CD14-positive monocyte (primary cell): ENCODE measurements at regions not wholly inside any gene's neighbourhood (a gene's known extent, or its start where the extent isn't known, plus 50 kb on each side); places are given as distances from the start of the nearest gene placed in this dataset.

Experiments
- DNase-seq, 3 donors: peaks; one replicate each; pipeline ENCODE4 v3.0.0-alpha.2; 2011 to 2022
- H2AFZ ChIP-seq: 2 replicates; pipeline ENCODE4 v1.6.0; 2012; ENCODE audit warnings: mild to moderate bottlenecking, low read depth, low read length, inconsistent platforms; ENCODE audit not compliant: insufficient read depth, poor library complexity, severe bottlenecking
- H3K27ac ChIP-seq, 2 donors: 1 replicate in 1 of 2; 2 replicates in 1 of 2; pipeline ENCODE4 v1.5.1; 2012 to 2013; ENCODE audit warnings: low read length in 2 of 2, control low read depth in 1 of 2, inconsistent platforms in 1 of 2, low read depth in 1 of 2, mild to moderate bottlenecking in 1 of 2
- H3K27me3 ChIP-seq, 2 donors: one replicate each; pipeline versions ENCODE4 v1.6.0 to v1.6.1; 2011 to 2013; ENCODE audit warnings: low read length in 2 of 2; ENCODE audit not compliant: control insufficient read depth in 2 of 2, insufficient read depth in 2 of 2
- H3K36me3 ChIP-seq, 2 donors: replicated peaks in 1 of 2; 1 replicate in 1 of 2; 2 replicates in 1 of 2; pipeline versions ENCODE4 v1.5.1 to v1.6.1; 2012 to 2013; ENCODE audit warnings: low read length in 2 of 2, control low read depth in 1 of 2, inconsistent platforms in 1 of 2, mild to moderate bottlenecking in 1 of 2; ENCODE audit not compliant: insufficient read depth in 2 of 2, control insufficient read depth in 1 of 2
- H3K4me1 ChIP-seq, 2 donors: 1 replicate in 1 of 2; 2 replicates in 1 of 2; pipeline versions ENCODE4 v1.5.1 to v1.6.1; 2012 to 2013; ENCODE audit warnings: low read length in 2 of 2, control low read depth in 1 of 2, inconsistent platforms in 1 of 2, mild to moderate bottlenecking in 1 of 2, moderate library complexity in 1 of 2; ENCODE audit not compliant: insufficient read depth in 2 of 2, control insufficient read depth in 1 of 2
- H3K4me2 ChIP-seq: replicated peaks from 2 replicates; pipeline ENCODE3; 2012; ENCODE audit warnings: low read length, moderate library complexity, mild to moderate bottlenecking; ENCODE audit not compliant: poor library complexity, severe bottlenecking; ENCODE audit errors: extremely low read depth
- H3K4me3 ChIP-seq, 3 experiments: fragments of 200-600 bp in 1 of 3; sonication (generic) in 1 of 3; replicated peaks in 1 of 3; 1 replicate in 2 of 3; 2 replicates in 1 of 3; pipeline ENCODE4 v1.5.1; 2011 to 2013; ENCODE audit warnings: low read length in 3 of 3, mild to moderate bottlenecking in 3 of 3, control low read depth in 2 of 3, low read depth in 2 of 3, inconsistent platforms in 1 of 3, moderate library complexity in 1 of 3
- H3K79me2 ChIP-seq: 2 replicates; pipeline ENCODE4 v1.6.0; 2012; ENCODE audit warnings: mild to moderate bottlenecking, control low read depth, inconsistent platforms, low read length, moderate library complexity; ENCODE audit not compliant: insufficient read depth
- H3K9ac ChIP-seq: 2 replicates; pipeline ENCODE4 v1.6.0; 2017; ENCODE audit warnings: low read length, mild to moderate bottlenecking; ENCODE audit not compliant: insufficient read depth, poor library complexity, severe bottlenecking
- H3K9me3 ChIP-seq, 2 donors: replicated peaks in 1 of 2; 1 replicate in 1 of 2; 2 replicates in 1 of 2; pipeline versions ENCODE4 v1.5.1 to v1.6.1; 2012 to 2013; ENCODE audit warnings: low read length in 2 of 2, control low read depth in 1 of 2; ENCODE audit not compliant: control insufficient read depth in 1 of 2, insufficient read depth in 1 of 2
- H4K20me1 ChIP-seq: 2 replicates; pipeline ENCODE4 v1.6.0; 2012; ENCODE audit warnings: mild to moderate bottlenecking, low read length, control low read depth, moderate library complexity; ENCODE audit not compliant: insufficient read depth
- H3K27ac Mint-ChIP-seq, 7 donors: one replicate each; pipeline ENCODE4 v1.8.0; 2020; ENCODE audit warnings: mild to moderate bottlenecking in 7 of 7, mixed read lengths in 7 of 7, moderate library complexity in 6 of 7, inconsistent platforms in 2 of 7
- H3K27me3 Mint-ChIP-seq, 3 donors: one replicate each; pipeline ENCODE4 v1.8.0; 2021 to 2022; ENCODE audit warnings: low read depth in 3 of 3, mild to moderate bottlenecking in 3 of 3, mixed read lengths in 3 of 3, moderate library complexity in 3 of 3, inconsistent platforms in 1 of 3
- H3K36me3 Mint-ChIP-seq, 2 donors: one replicate each; pipeline ENCODE4 v1.8.0; 2020; ENCODE audit warnings: mixed read lengths in 2 of 2, inconsistent platforms in 1 of 2, mild to moderate bottlenecking in 1 of 2
- H3K4me1 Mint-ChIP-seq: one replicate; pipeline ENCODE4 v1.8.0; 2020; ENCODE audit warnings: mild to moderate bottlenecking, mixed read lengths
- H3K4me3 Mint-ChIP-seq, 2 donors: one replicate each; pipeline ENCODE4 v1.8.0; 2020; ENCODE audit warnings: mild to moderate bottlenecking in 2 of 2, mixed read lengths in 2 of 2, moderate library complexity in 1 of 2
- H3K9me3 Mint-ChIP-seq, 7 donors: one replicate each; pipeline ENCODE4 v1.8.0; 2020 to 2022; ENCODE audit warnings: mixed read lengths in 7 of 7, mild to moderate bottlenecking in 6 of 7, moderate library complexity in 6 of 7, inconsistent platforms in 2 of 7
- WGBS: methylation state at CpG from one replicate; pipeline ENCODE4 v1.1.5; 2013; ENCODE audit warnings: missing lambda C conversion rate; ENCODE audit not compliant: insufficient coverage; 5-methylcytosine and 5-hydroxymethylcytosine counted together
- intact Hi-C, 2 donors: fragments of 100-400 bp; cut with micrococcal nuclease; formaldehyde crosslinking; loops; one replicate each; pipeline versions ENCODE4 v1.15.0 to v1.15.1; 2023
- TF ChIP-seq, protein P1 (sequence below): fragments of 200-600 bp; IDR thresholded peaks from one replicate; pipeline ENCODE4 v1.8.0; 2022; ENCODE audit warnings: antibody characterized with exemption, mild to moderate bottlenecking

DNA sequence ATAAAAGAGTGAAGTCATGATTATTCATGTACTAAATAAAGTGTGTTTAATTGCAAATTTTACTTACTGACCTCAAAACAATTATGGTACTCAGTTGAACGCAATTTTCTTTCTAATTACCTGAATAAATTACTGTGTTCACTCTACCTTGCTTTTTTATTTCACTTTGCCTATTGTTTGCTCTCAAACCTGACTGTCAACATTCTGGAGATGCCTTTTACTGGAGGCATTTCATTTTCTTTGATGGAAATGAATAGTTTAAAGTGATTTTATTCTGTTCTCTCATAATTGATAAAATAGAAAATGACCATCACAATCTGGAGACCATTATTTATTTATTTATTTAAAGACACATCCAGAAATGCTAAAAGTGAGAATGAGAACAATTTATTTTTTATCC lies 811.5 kb upstream of the ATXN8OS start:
- Mint-ChIP-seq H3K27ac (no peak overlapping the region), H3K36me3 (no peaks in the 10 kb centered on the region), H3K9me3 (peaks cover 0 to 7% (median 1%) of the 10 kb centered on the region in 7 donors), H3K27me3 (no peaks in the 10 kb centered on the region), H3K4me1 (no peaks in the 10 kb centered on the region), H3K4me3 (no peak overlapping the region)
- H3K79me2 ChIP-seq: no peaks in the 10 kb centered on the region
- intact Hi-C loops: no loop called here
- no peaks in the 10 kb centered on the region for H3K9me3 ChIP-seq
- H3K4me2 ChIP-seq: no peak overlapping the region
- no peaks in the 10 kb centered on the region for H3K27me3 ChIP-seq
- no CpG with 5 or more reads among the region's 1 CpG for WGBS
- no peak for DNase-seq
- H2AFZ ChIP-seq: no peak overlapping the region
- H4K20me1 ChIP-seq: no peaks in the 10 kb centered on the region
- no peak overlapping the region for H3K27ac ChIP-seq
- no peak overlapping the region for H3K4me3 ChIP-seq
- H3K9ac ChIP-seq: no peak overlapping the region
- TF ChIP-seq, protein P1, sequence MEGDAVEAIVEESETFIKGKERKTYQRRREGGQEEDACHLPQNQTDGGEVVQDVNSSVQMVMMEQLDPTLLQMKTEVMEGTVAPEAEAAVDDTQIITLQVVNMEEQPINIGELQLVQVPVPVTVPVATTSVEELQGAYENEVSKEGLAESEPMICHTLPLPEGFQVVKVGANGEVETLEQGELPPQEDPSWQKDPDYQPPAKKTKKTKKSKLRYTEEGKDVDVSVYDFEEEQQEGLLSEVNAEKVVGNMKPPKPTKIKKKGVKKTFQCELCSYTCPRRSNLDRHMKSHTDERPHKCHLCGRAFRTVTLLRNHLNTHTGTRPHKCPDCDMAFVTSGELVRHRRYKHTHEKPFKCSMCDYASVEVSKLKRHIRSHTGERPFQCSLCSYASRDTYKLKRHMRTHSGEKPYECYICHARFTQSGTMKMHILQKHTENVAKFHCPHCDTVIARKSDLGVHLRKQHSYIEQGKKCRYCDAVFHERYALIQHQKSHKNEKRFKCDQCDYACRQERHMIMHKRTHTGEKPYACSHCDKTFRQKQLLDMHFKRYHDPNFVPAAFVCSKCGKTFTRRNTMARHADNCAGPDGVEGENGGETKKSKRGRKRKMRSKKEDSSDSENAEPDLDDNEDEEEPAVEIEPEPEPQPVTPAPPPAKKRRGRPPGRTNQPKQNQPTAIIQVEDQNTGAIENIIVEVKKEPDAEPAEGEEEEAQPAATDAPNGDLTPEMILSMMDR: no peak
- H3K36me3 ChIP-seq: no peaks in the 10 kb centered on the region
- H3K4me1 ChIP-seq: no peaks in the 10 kb centered on the region

DNA sequence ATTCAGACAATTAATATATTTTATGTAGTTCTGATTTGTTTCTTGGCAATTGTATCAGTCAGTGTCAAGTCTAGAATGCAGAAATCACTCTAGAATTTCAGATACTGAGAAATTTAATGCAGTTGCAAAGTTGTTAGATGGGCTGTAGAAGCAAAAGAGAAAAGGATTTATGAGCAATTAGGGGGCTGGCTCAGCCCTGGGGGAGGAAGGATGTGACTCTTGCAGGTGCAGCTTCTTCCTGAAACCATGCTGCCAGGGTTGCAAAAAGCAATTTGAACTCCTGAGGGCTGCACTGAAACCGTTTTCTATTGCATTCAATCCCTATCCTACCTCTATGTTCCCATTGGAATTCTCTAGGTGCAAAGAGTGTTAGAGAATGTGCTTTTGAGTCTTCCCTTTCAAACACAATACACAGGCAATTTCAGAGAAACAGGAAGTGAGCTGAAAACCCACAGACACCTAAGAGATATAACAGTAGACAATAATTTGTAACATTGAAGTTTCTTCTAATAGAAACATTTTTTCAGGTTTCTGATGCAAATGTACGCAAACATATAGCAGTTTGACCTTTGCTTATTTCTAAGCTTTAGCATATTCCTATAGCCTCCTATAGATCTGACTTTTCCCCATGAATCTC lies 814.7 kb upstream of the ATXN8OS start:
- WGBS: no CpG with 5 or more reads among the region's 2 CpGs

More for the DNA sequence above, 814.7 kb upstream of the ATXN8OS start:
- H3K4me3 Mint-ChIP-seq: no peak overlapping the region
- Histone ChIP-seq H3K27ac (no peak overlapping the region), H3K4me2 (no peak overlapping the region), H2AFZ (no peak overlapping the region), H3K4me3 (no peak overlapping the region), H3K9me3 (peaks cover 0 to 4% of the 10 kb centered on the region in 2 donors), H4K20me1 (no peaks in the 10 kb centered on the region), H3K9ac (no peak overlapping the region), H3K79me2 (no peaks in the 10 kb centered on the region), H3K36me3 (no peaks in the 10 kb centered on the region), H3K27me3 (no peaks in the 10 kb centered on the region), H3K4me1 (no peaks in the 10 kb centered on the region)
- H3K4me1 Mint-ChIP-seq: no peaks in the 10 kb centered on the region
- peaks cover 0 to 4% (median 0%) of the 10 kb centered on the region in 7 donors for H3K9me3 Mint-ChIP-seq
- H3K36me3 Mint-ChIP-seq: no peaks in the 10 kb centered on the region
- TF ChIP-seq, protein P1: no peak
- H3K27me3 Mint-ChIP-seq: no peaks in the 10 kb centered on the region
- no peak for DNase-seq
- no peak overlapping the region for H3K27ac Mint-ChIP-seq
- intact Hi-C loops: no loop called here
